Progenitor cell of endocrine pancreas (in vitro differentiated cells): ENCODE measurements at regions not wholly inside any gene's neighbourhood (a gene's known extent, or its start where the extent isn't known, plus 50 kb on each side); places are given as distances from the start of the nearest gene placed in this dataset.
"Not testable (repeated sequence)": the region's sequence is repeated elsewhere in the genome, so short reads cannot be mapped to it uniquely, and the experiment has no call there.

Source experiments
- DNase-seq: peaks from one replicate; pipeline ENCODE4 v3.0.0; 2021; ENCODE audit warnings: low spot score; ENCODE audit not compliant: unreplicated experiment
- H3K27ac Mint-ChIP-seq: 2 replicates; pipeline ENCODE4 v1.8.0; 2021; ENCODE audit warnings: mild to moderate bottlenecking, moderate library complexity, mixed read lengths
- H3K27me3 Mint-ChIP-seq: 2 replicates; pipeline ENCODE4 v1.8.0; 2021; ENCODE audit warnings: mixed read lengths
- H3K36me3 Mint-ChIP-seq: 2 replicates; pipeline ENCODE4 v1.8.0; 2022; ENCODE audit warnings: mixed read lengths; ENCODE audit not compliant: insufficient read depth
- H3K4me1 Mint-ChIP-seq: 2 replicates; pipeline ENCODE4 v1.8.0; 2021; ENCODE audit warnings: low read depth, mixed read lengths
- H3K4me3 Mint-ChIP-seq: 2 replicates; pipeline ENCODE4 v1.8.0; 2021; ENCODE audit warnings: low read depth, mild to moderate bottlenecking, moderate library complexity, mixed read lengths
- H3K9me3 Mint-ChIP-seq: 2 replicates; pipeline ENCODE4 v1.8.0; 2021; ENCODE audit warnings: low read depth, mixed read lengths
- CTCF ChIP-seq: fragments of 200-600 bp; sonication (generic); IDR thresholded peaks from one replicate; pipeline ENCODE4 v1.5.0; 2021; ENCODE audit warnings: antibody characterized with exemption, mild to moderate bottlenecking; ENCODE audit not compliant: unreplicated experiment

- Mint-ChIP-seq H3K27ac (no peak overlapping the region), H3K4me1 (peaks cover 3% of the 10 kb centered on the region), H3K4me3 (no peak overlapping the region), H3K36me3 (peaks cover under 1% of the 10 kb centered on the region), H3K9me3 (peaks cover 22% of the 10 kb centered on the region), H3K27me3 (peaks cover 5% of the 10 kb centered on the region)
- no peak for DNase-seq
- no peak for TF ChIP-seq CTCF
These were observed 134.7 kb upstream of the RNF32 start for GRCh38 chr7:156505876-156506275.

GRCh38 chr7:156504687-156505545 lies 135.7 kb upstream of the RNF32 start:
- no peak for DNase-seq
- Mint-ChIP-seq H3K9me3 (peaks cover 13% of the 10 kb centered on the region), H3K27ac (no peak overlapping the region), H3K27me3 (peaks cover 5% of the 10 kb centered on the region), H3K4me3 (no peak overlapping the region), H3K36me3 (no peaks in the 10 kb centered on the region), H3K4me1 (peaks cover 3% of the 10 kb centered on the region)
- no peak for TF ChIP-seq CTCF

- H3K36me3 Mint-ChIP-seq: no peaks in the 10 kb centered on the region
These were observed 136.6 kb upstream of the RNF32 start for GRCh38 chr7:156504006-156504405.

GRCh38 chr7:156503196-156503595 lies 137.4 kb upstream of the RNF32 start:
- H3K9me3 Mint-ChIP-seq: peaks cover 2% of the 10 kb centered on the region
- H3K27me3 Mint-ChIP-seq: peaks cover 5% of the 10 kb centered on the region
- H3K36me3 Mint-ChIP-seq: no peaks in the 10 kb centered on the region
- peaks cover 3% of the 10 kb centered on the region for H3K4me1 Mint-ChIP-seq
- peak; percentile 23 for TF ChIP-seq CTCF
- H3K4me3 Mint-ChIP-seq: no peak overlapping the region
- H3K27ac Mint-ChIP-seq: no peak overlapping the region
- DNase-seq: no peak

More at GRCh38 chr7:156504006-156504405, 136.6 kb upstream of the RNF32 start:
- Mint-ChIP-seq H3K4me3 (no peak overlapping the region), H3K27ac (no peak overlapping the region), H3K4me1 (peaks cover 3% of the 10 kb centered on the region), H3K9me3 (peaks cover 9% of the 10 kb centered on the region), H3K27me3 (peaks cover 5% of the 10 kb centered on the region)
- no peak for TF ChIP-seq CTCF
- no peak for DNase-seq

GRCh38 chr7:156501815-156502214 lies 138.8 kb upstream of the RNF32 start:
- H3K27ac Mint-ChIP-seq: not testable (repeated sequence)

More at GRCh38 chr7:156501815-156502214, 138.8 kb upstream of the RNF32 start:
- not testable (repeated sequence) for H3K27me3 Mint-ChIP-seq, H3K9me3 Mint-ChIP-seq, H3K4me3 Mint-ChIP-seq, H3K36me3 Mint-ChIP-seq, H3K4me1 Mint-ChIP-seq, DNase-seq
